ENCODE measurements at regions not wholly inside any gene's neighbourhood (a gene's known extent, or its start where the extent isn't known, plus 50 kb on each side); places are given as distances from the start of the nearest gene placed in this dataset.

DNA sequence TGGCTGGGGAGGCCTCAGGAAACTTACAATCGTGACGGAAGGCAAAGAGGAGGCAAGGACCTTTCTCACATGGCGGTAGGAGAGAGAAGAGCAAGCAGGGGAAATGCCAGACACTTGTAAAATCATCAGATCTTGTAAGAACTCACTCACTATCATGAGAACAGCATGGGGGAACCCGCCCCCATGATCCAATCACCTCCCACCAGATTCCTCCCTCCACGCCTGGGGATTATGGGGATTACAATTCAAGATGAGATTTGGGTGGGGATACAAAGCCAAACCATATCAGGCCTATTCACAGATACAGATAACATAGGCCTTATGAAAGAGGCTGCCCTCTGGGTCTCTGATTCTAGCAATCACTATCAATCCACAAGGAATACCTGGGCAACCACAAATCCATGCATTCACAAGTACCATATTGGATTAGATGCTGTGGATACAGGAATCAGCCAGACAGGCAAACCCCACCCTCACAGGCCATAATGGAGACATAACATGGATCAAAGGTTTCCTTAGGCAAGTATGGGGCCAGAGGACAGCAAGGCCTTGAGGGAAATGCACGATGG, 284.9 kb downstream of the SOX9 start:
- TF ChIP-seq, protein P1, sequence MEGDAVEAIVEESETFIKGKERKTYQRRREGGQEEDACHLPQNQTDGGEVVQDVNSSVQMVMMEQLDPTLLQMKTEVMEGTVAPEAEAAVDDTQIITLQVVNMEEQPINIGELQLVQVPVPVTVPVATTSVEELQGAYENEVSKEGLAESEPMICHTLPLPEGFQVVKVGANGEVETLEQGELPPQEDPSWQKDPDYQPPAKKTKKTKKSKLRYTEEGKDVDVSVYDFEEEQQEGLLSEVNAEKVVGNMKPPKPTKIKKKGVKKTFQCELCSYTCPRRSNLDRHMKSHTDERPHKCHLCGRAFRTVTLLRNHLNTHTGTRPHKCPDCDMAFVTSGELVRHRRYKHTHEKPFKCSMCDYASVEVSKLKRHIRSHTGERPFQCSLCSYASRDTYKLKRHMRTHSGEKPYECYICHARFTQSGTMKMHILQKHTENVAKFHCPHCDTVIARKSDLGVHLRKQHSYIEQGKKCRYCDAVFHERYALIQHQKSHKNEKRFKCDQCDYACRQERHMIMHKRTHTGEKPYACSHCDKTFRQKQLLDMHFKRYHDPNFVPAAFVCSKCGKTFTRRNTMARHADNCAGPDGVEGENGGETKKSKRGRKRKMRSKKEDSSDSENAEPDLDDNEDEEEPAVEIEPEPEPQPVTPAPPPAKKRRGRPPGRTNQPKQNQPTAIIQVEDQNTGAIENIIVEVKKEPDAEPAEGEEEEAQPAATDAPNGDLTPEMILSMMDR (IDR thresholded peaks at IDR 0.05; ENCODE audit: low read depth, low read length, missing control alignments): no peak
- no peak overlapping the region for H3K4me3 ChIP-seq (ENCODE audit: low read depth, low read length)
- DNase-seq (ENCODE audit: low read depth): no peak

DNA sequence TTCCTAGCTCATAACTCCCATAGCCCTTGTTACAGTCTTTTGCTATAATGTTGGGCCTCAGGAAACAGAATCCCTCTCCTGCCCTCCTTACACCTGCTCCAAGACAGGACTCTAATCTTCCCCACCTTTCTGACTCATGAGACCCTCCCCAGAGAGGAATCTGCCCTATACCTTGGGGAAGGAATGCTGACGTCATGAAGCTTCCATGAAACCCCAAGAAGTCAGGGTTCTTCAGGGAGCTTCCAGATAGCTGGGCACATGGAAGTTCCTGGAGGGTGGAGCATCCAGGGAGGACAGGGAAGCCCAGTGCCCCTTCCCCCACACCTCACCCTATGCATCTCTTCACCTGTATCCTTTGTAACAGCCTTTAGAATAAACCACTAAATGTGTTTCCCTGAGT, 285.7 kb downstream of the SOX9 start:
- no peak for DNase-seq (ENCODE audit: low read depth)
- TF ChIP-seq, protein P1 (IDR thresholded peaks at IDR 0.05; ENCODE audit: low read depth, low read length, missing control alignments): no peak
- H3K4me3 ChIP-seq (ENCODE audit: low read depth, low read length): no peak overlapping the region

DNA sequence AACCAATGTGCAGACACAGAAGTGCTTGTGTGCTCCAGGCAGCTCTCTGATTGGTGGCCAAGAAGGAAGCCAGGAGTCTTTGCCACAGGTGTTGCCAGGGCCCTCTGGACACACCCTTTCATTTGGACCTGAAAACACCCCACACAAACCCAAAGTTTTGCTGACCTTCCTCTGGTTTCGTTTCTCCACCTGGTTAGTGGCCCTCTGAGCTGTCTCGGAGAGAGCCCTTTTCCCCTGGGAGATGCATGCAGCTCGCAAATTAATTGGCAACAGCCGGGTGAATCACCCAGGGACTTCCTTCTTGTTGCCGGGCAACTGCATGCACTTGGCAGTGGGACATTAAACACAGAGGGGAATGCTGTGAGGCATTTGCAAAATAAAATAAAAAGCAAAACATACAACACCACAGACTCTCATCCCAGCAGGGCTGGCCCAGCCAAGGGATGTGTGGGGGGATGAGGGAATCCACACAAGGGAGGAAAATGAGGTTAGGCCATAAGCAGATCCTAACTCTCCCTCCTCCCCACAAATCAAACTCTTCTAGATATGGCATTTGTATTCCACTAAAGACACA, 286.6 kb downstream of the SOX9 start:
- no peak overlapping the region for H3K4me3 ChIP-seq (ENCODE audit: low read depth, low read length)
- TF ChIP-seq, protein P1 (IDR thresholded peaks at IDR 0.05; ENCODE audit: low read depth, low read length, missing control alignments): no peak
- no peak for DNase-seq (ENCODE audit: low read depth)

DNA sequence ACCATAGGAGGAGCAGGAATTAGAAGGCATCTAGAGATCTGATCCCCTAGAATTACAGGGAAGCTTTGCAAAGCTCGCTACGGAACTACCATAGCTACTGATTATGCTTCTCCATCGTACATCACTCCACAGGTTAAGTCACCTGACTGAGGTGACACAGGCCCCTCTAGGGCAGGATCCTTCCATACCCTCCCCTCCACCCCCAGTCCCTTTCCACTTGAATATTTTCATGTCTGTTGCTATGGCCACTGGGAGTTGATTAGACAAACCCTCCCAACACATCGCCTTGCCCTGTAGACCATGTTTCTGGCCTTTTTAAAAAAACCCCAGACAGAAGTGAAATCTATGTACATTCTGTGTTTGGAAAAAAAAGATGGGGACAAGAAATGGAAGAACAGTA, 287.1 kb downstream of the SOX9 start:
- TF ChIP-seq, protein P1 (IDR thresholded peaks at IDR 0.05; ENCODE audit: low read depth, low read length, missing control alignments): no peak
- DNase-seq (ENCODE audit: low read depth): no peak
- H3K4me3 ChIP-seq (ENCODE audit: low read depth, low read length): no peak overlapping the region

DNA sequence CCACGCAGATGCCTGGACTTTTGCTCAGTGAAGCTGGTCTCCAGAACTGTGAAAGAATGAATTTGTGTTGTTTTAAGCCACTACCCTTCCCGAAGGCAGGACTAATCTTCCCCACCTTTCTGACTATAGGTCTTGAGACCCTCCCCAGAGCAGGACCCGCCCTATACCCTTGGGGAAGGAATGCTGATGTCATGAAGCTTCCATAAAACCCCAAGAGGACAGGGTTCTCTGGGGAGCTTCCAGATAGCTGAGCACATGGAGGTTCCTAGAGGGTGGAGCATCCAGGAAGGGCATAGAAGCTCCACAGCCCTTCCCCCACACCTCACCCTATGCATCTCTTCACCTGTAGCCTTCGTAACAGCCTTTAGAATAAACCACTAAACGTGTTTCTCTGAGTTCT, 287.8 kb downstream of the SOX9 start:
- no peak overlapping the region for H3K4me3 ChIP-seq (ENCODE audit: low read depth, low read length)
- TF ChIP-seq, protein P1 (IDR thresholded peaks at IDR 0.05; ENCODE audit: low read depth, low read length, missing control alignments): no peak
- DNase-seq (ENCODE audit: low read depth): no peak

DNA sequence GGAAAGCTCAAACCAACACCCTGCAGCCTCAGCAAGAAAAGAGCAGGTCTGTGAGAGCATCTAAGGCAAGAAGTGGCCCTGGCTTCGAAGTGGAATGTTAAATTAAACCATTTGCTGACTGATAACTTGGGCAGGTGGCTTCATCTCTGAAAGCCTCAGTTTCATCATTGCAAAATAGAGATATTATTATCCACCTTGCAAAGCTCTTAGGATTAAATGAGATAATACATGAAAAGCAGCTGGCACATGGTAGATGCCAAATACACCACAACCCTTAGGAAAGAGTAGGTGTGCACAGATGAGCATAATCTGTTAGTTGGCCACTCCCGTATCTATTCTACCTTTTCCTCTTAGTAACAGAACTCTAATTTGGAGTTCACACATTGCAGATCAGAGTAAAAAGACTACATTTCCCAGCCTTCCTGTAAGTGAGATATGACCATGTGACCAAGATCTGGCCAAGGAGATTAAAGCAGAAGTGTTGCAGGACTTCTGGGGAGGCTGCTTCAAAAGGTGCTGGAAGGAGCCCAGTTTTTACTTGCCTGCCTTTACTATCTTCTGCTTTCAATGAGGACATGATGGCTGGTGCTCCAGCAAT, 288.7 kb downstream of the SOX9 start:
- H3K4me3 ChIP-seq (ENCODE audit: low read depth, low read length): no peak overlapping the region
- TF ChIP-seq, protein P1 (IDR thresholded peaks at IDR 0.05; ENCODE audit: low read depth, low read length, missing control alignments): no peak
- DNase-seq (ENCODE audit: low read depth): no peak

DNA sequence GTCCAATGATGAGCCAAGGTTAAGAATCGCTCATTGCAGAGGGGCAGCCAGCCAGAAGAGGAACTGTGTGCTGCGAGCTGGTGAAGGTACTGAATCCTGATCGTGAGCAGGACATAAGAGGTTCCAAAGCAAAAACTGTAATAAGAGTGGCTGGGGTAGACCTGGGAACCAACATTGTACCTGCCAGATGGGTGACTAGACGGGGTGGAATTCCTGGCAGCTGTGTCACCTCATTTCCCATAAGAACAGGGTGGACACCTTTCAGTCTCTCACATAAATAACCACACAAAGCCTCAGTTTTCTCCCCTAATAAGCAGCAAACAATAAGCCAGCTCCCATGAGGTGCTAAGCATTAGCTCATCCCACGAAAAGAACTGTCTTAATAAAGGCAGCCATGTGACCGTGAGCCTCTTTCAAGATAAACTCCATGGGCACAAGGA, 290.3 kb downstream of the SOX9 start:
- no peak for DNase-seq (ENCODE audit: low read depth)
- no peak overlapping the region for H3K4me3 ChIP-seq (ENCODE audit: low read depth, low read length)
- TF ChIP-seq, protein P1 (IDR thresholded peaks at IDR 0.05; ENCODE audit: low read depth, low read length, missing control alignments): no peak

All from GM12864 (cell line).